H1 (cell line): ENCODE measurements at regions not wholly inside any gene's neighbourhood (a gene's known extent, or its start where the extent isn't known, plus 50 kb on each side); places are given as distances from the start of the nearest gene placed in this dataset.

ENCODE experiments used
- CTCF ChIA-PET: fragments of 300-600 bp; sonication (Branson Sonifier 250); formaldehyde crosslinking; loops from one replicate; lab custom pipeline; 2021; ENCODE audit not compliant: partially characterized antibody; lab: Charles Lee
- POLR2A ChIA-PET: fragments of 300-600 bp; sonication (Branson Sonifier 250); formaldehyde crosslinking; loops from one replicate; lab custom pipeline; 2021; ENCODE audit warnings: inconsistent platforms; ENCODE audit not compliant: partially characterized antibody; lab: Charles Lee
- DNase-seq, 2 experiments: peaks; one replicate each; pipeline versions ENCODE4 v3.0.0 to v3.0.0-alpha.2; 2010 to 2022; ENCODE audit warnings: low spot score in 2 of 2, low read depth in 1 of 2, mixed read lengths in 1 of 2
- FAIRE-seq: peaks from 2 replicates; lab custom pipeline; 2011; peaks lifted over from hg19 to GRCh38; lab: Jason Lieb, UNC
- H2AFZ ChIP-seq: 2 replicates; pipeline ENCODE4 v1.8.1; 2012; ENCODE audit warnings: low read length, inconsistent platforms
- H2AK5ac ChIP-seq: 2 replicates; pipeline ENCODE4 v1.6.1; 2013; ENCODE audit warnings: low read depth, low read length
- H2BK120ac ChIP-seq: replicated peaks from 2 replicates; pipeline ENCODE3; 2013; ENCODE audit warnings: low read depth, low read length, inconsistent platforms
- H2BK12ac ChIP-seq: 2 replicates; pipeline ENCODE4 v1.6.1; 2013; ENCODE audit warnings: low read depth, low read length
- H2BK15ac ChIP-seq: 2 replicates; pipeline ENCODE4 v1.6.1; 2013; ENCODE audit warnings: low read length
- H2BK20ac ChIP-seq: 2 replicates; pipeline ENCODE4 v1.6.1; 2013; ENCODE audit warnings: low read length
- H2BK5ac ChIP-seq: 2 replicates; pipeline ENCODE4 v1.6.1; 2013; ENCODE audit warnings: low read depth, low read length
- H3K14ac ChIP-seq: 2 replicates; pipeline ENCODE4 v1.6.1; 2013; ENCODE audit warnings: inconsistent platforms; ENCODE audit not compliant: insufficient read length
- H3K18ac ChIP-seq: 2 replicates; pipeline ENCODE4 v1.6.1; 2013; ENCODE audit warnings: low read length; ENCODE audit errors: extremely low read depth
- H3K23ac ChIP-seq: 2 replicates; pipeline ENCODE4 v1.6.1; 2013; ENCODE audit warnings: inconsistent platforms; ENCODE audit not compliant: insufficient read length
- H3K23me2 ChIP-seq: 2 replicates; pipeline ENCODE4 v1.6.1; 2013; ENCODE audit warnings: low read depth, low read length
- H3K27ac ChIP-seq: 2 replicates; pipeline ENCODE4 v1.6.1; 2011; ENCODE audit warnings: low read depth, low read length, inconsistent platforms
- H3K27me3 ChIP-seq, 4 experiments: replicated peaks in 1 of 4; 1 replicate in 1 of 4; 2 replicates in 3 of 4; pipeline versions ENCODE4 v1.6.1 to v1.8.1; 2011 to 2013; ENCODE audit warnings: low read length in 3 of 4, mild to moderate bottlenecking in 3 of 4, inconsistent platforms in 2 of 4, mixed read lengths in 2 of 4, moderate library complexity in 1 of 4; ENCODE audit not compliant: control insufficient read depth in 3 of 4, insufficient read depth in 3 of 4; ENCODE audit errors: extremely low read depth in 1 of 4
- H3K36me3 ChIP-seq, 4 experiments: 2 replicates each; pipeline versions ENCODE4 v1.6.1 to v1.8.1; 2011 to 2013; ENCODE audit warnings: mild to moderate bottlenecking in 4 of 4, low read length in 3 of 4, moderate library complexity in 2 of 4, control low read depth in 1 of 4, inconsistent platforms in 1 of 4; ENCODE audit not compliant: insufficient read depth in 4 of 4, control insufficient read depth in 2 of 4
- H3K4ac ChIP-seq: replicated peaks from 2 replicates; pipeline ENCODE3; 2013; ENCODE audit warnings: low read length, low read depth, mixed read lengths, inconsistent platforms; ENCODE audit not compliant: insufficient read length
- H3K4me1 ChIP-seq, 4 experiments: replicated peaks in 1 of 4; 1 replicate in 1 of 4; 2 replicates in 3 of 4; pipeline versions ENCODE4 v1.6.1 to v1.8.1; 2011 to 2013; ENCODE audit warnings: low read length in 3 of 4, inconsistent platforms in 2 of 4, mixed read lengths in 1 of 4; ENCODE audit not compliant: insufficient read depth in 4 of 4, control insufficient read depth in 3 of 4
- H3K4me2 ChIP-seq, 2 experiments: 2 replicates each; pipeline versions ENCODE4 v1.6.1 to v1.8.1; 2011 to 2013; ENCODE audit warnings: low read depth in 2 of 2, low read length in 2 of 2, control low read depth in 1 of 2, inconsistent platforms in 1 of 2, mild to moderate bottlenecking in 1 of 2; ENCODE audit not compliant: insufficient read depth in 1 of 2
- H3K4me3 ChIP-seq, 4 experiments: fragments of 200-600, 300-600 bp in 1 of 4; sonication (generic), shearing (Covaris generic), sonication (Bioruptor Twin) in 1 of 4; 2 replicates each; pipeline versions ENCODE4 v1.5.1 to v1.8.1; 2011 to 2016; ENCODE audit warnings: low read length in 4 of 4, low read depth in 3 of 4, control low read depth in 2 of 4, inconsistent platforms in 2 of 4, mild to moderate bottlenecking in 2 of 4, mixed read lengths in 1 of 4, moderate library complexity in 1 of 4; ENCODE audit not compliant: insufficient read depth in 2 of 4; ENCODE audit errors: extremely low read depth in 1 of 4
- H3K56ac ChIP-seq: replicated peaks from 2 replicates; pipeline ENCODE3; 2013; ENCODE audit warnings: low read depth, mild to moderate bottlenecking, mixed read lengths, low read length, inconsistent platforms; ENCODE audit not compliant: insufficient read length
- H3K79me1 ChIP-seq: 2 replicates; pipeline ENCODE4 v1.6.1; 2013; ENCODE audit warnings: low read depth, low read length, control low read depth
- H3K79me2 ChIP-seq, 2 experiments: 2 replicates each; pipeline versions ENCODE4 v1.6.1 to v1.8.1; 2012 to 2013; ENCODE audit warnings: low read length in 2 of 2, mild to moderate bottlenecking in 2 of 2, inconsistent platforms in 1 of 2; ENCODE audit not compliant: insufficient read depth in 2 of 2, control insufficient read depth in 1 of 2
- H3K9ac ChIP-seq, 4 experiments: replicated peaks in 1 of 4; 1 replicate in 1 of 4; 2 replicates in 3 of 4; pipeline versions ENCODE4 v1.6.1 to v1.8.1; 2011 to 2013; ENCODE audit warnings: low read depth in 3 of 4, low read length in 3 of 4, control low read depth in 2 of 4, mild to moderate bottlenecking in 2 of 4, moderate library complexity in 2 of 4, inconsistent platforms in 1 of 4; ENCODE audit errors: extremely low read depth in 1 of 4
- H3K9me3 ChIP-seq, 2 experiments: 2 replicates each; pipeline versions ENCODE4 v1.6.1 to v1.8.1; 2012 to 2013; ENCODE audit warnings: mild to moderate bottlenecking in 2 of 2, moderate library complexity in 2 of 2, control low read depth in 1 of 2, inconsistent platforms in 1 of 2, low read depth in 1 of 2, low read length in 1 of 2, mixed read lengths in 1 of 2; ENCODE audit not compliant: insufficient read depth in 2 of 2
- H4K20me1 ChIP-seq, 2 experiments: replicated peaks in 1 of 2; 2 replicates each; pipeline versions ENCODE3 to v1.8.1; 2011 to 2013; ENCODE audit warnings: inconsistent platforms in 2 of 2, low read length in 2 of 2, mild to moderate bottlenecking in 1 of 2; ENCODE audit not compliant: insufficient read depth in 2 of 2, control insufficient read depth in 1 of 2
- H4K5ac ChIP-seq: 2 replicates; pipeline ENCODE4 v1.6.1; 2013; ENCODE audit warnings: low read length, low read depth, mixed read lengths, inconsistent platforms; ENCODE audit not compliant: insufficient read length
- H4K8ac ChIP-seq: 2 replicates; pipeline ENCODE4 v1.8.0; 2013; ENCODE audit warnings: mild to moderate bottlenecking, moderate library complexity, low read length, inconsistent platforms; ENCODE audit not compliant: insufficient read depth; ENCODE audit errors: extremely low read depth
- H4K91ac ChIP-seq: replicated peaks from 2 replicates; pipeline ENCODE3; 2013; ENCODE audit warnings: low read length, mixed read lengths, inconsistent platforms; ENCODE audit not compliant: insufficient read length
- SIN3A ChIP-seq, 2 experiments: IDR thresholded peaks in 1 of 2; conservative IDR thresholded peaks in 1 of 2; 2 replicates each; pipeline ENCODE4 v1.6.1; 2011 to 2012; ENCODE audit warnings: low read length in 2 of 2, improper control_type of control experiment in 1 of 2, low read depth in 1 of 2, mild to moderate bottlenecking in 1 of 2
- WGBS, 2 experiments: shearing (Covaris generic) in 1 of 2; methylation state at CpG; one replicate each; pipeline versions ENCODE4 v1.1.6 to v1.1.7; 2013 to 2015; ENCODE audit warnings: low lambda C conversion rate in 2 of 2, mixed read lengths in 2 of 2, inconsistent platforms in 1 of 2, low coverage in 1 of 2, missing lambda C conversion rate in 1 of 2; ENCODE audit not compliant: insufficient replicate concordance in 2 of 2, insufficient coverage in 1 of 2, insufficient read length in 1 of 2; ENCODE audit errors: extremely low coverage in 1 of 2, missing lambda C conversion rate in 1 of 2; 5-methylcytosine and 5-hydroxymethylcytosine counted together
- TF ChIP-seq, protein P1 (sequence below): IDR thresholded peaks from 2 replicates; pipeline ENCODE4 v1.6.1; 2011; ENCODE audit warnings: low read length, improper control_type of control experiment

DNA sequence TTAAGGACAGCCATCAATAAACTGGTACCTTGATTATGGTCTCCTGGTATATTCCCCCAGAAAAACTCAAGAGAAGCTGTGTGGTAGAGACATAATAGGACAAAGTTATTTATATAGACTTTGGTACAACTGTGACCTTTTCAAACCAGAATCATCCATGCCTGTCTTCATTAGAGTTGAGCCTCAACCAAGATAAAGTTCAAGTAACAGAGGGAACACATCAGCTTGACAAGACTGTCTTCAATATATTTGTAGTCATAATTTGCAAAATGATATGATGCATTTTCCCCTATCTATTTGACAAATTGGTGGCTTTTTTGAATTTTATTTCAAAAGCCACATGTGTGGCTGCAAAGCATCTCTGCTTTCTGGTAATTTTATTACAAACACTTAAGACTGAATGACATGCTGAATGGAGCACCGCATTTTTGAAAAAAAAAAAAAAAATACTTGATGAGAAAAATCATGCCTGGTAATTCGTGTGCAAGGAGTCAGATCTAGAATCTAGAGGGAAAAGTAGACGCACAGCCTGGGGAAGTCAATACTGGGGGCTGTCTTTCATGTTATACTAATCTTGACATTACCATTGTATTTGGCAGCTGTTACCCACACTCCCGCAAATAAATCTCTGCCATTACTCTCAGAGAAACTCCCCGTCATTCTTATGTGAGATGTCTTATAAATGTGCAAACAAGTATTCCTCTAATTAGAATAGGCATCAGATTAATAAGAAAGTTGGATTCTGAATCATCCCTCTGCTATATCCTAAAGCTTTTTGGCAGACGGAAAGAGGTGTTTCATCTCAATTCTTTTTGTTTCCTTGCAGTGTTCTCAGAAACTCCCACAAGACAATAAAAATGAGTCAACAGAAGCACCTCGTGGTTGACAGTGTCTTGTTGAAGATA lies 554.8 kb upstream of the CBLB start:
- FAIRE-seq (no peak), DNase-seq (no peak)
- Histone ChIP-seq H4K8ac (no peak overlapping the region), H2BK20ac (no peak overlapping the region), H2AFZ (no peak overlapping the region), H4K20me1 (no peaks in the 10 kb centered on the region)
- WGBS, 2 experiments: 90% methylated on average over 7 of the region's 7 CpGs; no CpG with 5 or more reads in 1 of the 2 experiments
- TF ChIP-seq SIN3A (conservative IDR thresholded peaks at IDR 0.05 in 1 of 2, IDR thresholded peaks at IDR 0.05 in 1 of 2; ENCODE audit: low read depth in 1 of 2, low read length in 2 of 2): no peak
- TF ChIP-seq, protein P1, sequence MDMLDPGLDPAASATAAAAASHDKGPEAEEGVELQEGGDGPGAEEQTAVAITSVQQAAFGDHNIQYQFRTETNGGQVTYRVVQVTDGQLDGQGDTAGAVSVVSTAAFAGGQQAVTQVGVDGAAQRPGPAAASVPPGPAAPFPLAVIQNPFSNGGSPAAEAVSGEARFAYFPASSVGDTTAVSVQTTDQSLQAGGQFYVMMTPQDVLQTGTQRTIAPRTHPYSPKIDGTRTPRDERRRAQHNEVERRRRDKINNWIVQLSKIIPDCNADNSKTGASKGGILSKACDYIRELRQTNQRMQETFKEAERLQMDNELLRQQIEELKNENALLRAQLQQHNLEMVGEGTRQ: no peak
- TF ChIP-seq, all 59 proteins: peak for 0
- no peak overlapping the region for H2BK15ac ChIP-seq
- no peaks in the 10 kb centered on the region for H3K36me3 ChIP-seq
- no peak overlapping the region for H3K9ac ChIP-seq
- no peak overlapping the region for H3K18ac ChIP-seq
- no peak overlapping the region for H4K91ac ChIP-seq
- H3K79me2 ChIP-seq: no peaks in the 10 kb centered on the region
- POLR2A ChIA-PET: no interaction called here
- H3K27me3 ChIP-seq: no peaks in the 10 kb centered on the region
- H3K9me3 ChIP-seq: no peaks in the 10 kb centered on the region
- no peak overlapping the region for H3K4ac ChIP-seq
- no peak overlapping the region for H3K4me2 ChIP-seq
- no peak overlapping the region for H2BK5ac ChIP-seq
- no peak overlapping the region for H3K23ac ChIP-seq
- no peak overlapping the region for H2BK120ac ChIP-seq
- H2AK5ac ChIP-seq: no peak overlapping the region
- H3K4me1 ChIP-seq: no peaks in the 10 kb centered on the region
- no peak overlapping the region for H4K5ac ChIP-seq
- H3K14ac ChIP-seq: no peak overlapping the region
- H3K27ac ChIP-seq: no peak overlapping the region
- CTCF ChIA-PET: no interaction called here
- no peak overlapping the region for H3K4me3 ChIP-seq
- no peak overlapping the region for H3K56ac ChIP-seq
- H2BK12ac ChIP-seq: no peak overlapping the region
- H3K79me1 ChIP-seq: no peaks in the 10 kb centered on the region
- no peaks in the 10 kb centered on the region for H3K23me2 ChIP-seq
